Suprapubic skin (tissue), 3 donors: ENCODE measurements at regions not wholly inside any gene's neighbourhood (a gene's known extent, or its start where the extent isn't known, plus 50 kb on each side); places are given as distances from the start of the nearest gene placed in this dataset.

ENCODE experiments used
- CTCF ChIP-seq, 2 donors: fragments of 200-600 bp in 1 of 2; fragments of 450-650 bp in 1 of 2; sonication (generic) in 1 of 2; IDR thresholded peaks; one replicate each; pipeline ENCODE4 v1.5.1; 2016 to 2019; ENCODE audit warnings: antibody characterized with exemption in 2 of 2, mild to moderate bottlenecking in 1 of 2, moderate library complexity in 1 of 2
- POLR2A ChIP-seq, 2 donors: fragments of 450-650 bp; IDR thresholded peaks; one replicate each; pipeline ENCODE4 v1.6.1; 2017; ENCODE audit warnings: antibody characterized with exemption in 2 of 2, mild to moderate bottlenecking in 2 of 2, moderate library complexity in 2 of 2

- TF ChIP-seq CTCF (IDR thresholded peaks at IDR 0.05) (no peak), POLR2A (IDR thresholded peaks at IDR 0.05) (no peak)
These were observed 180.2 kb downstream of the ANAPC1 start for GRCh38 chr2:111703759-111704158.
